IPS-18a (cell line): ENCODE measurements at regions not wholly inside any gene's neighbourhood (a gene's known extent, or its start where the extent isn't known, plus 50 kb on each side); places are given as distances from the start of the nearest gene placed in this dataset.
"Not testable (repeated sequence)": the region's sequence is repeated elsewhere in the genome, so short reads cannot be mapped to it uniquely, and the experiment has no call there.

Experiments
- H3K27ac ChIP-seq: one replicate; pipeline ENCODE4 v1.5.1; 2013; ENCODE audit warnings: low read length
- H3K27me3 ChIP-seq: one replicate; pipeline ENCODE4 v1.6.1; 2013; ENCODE audit warnings: mild to moderate bottlenecking, low read length; ENCODE audit not compliant: control insufficient read depth, insufficient read depth
- H3K36me3 ChIP-seq: one replicate; pipeline ENCODE4 v1.6.1; 2013; ENCODE audit warnings: low read depth, low read length; ENCODE audit not compliant: control insufficient read depth
- H3K4me1 ChIP-seq: one replicate; pipeline ENCODE4 v1.6.1; 2013; ENCODE audit warnings: low read depth, low read length; ENCODE audit not compliant: control insufficient read depth
- H3K4me3 ChIP-seq: one replicate; pipeline ENCODE4 v1.5.1; 2013; ENCODE audit warnings: low read length
- H3K9ac ChIP-seq: one replicate; pipeline ENCODE4 v1.6.1; 2013; ENCODE audit warnings: mild to moderate bottlenecking, low read length, moderate library complexity
- H3K9me3 ChIP-seq: one replicate; pipeline ENCODE4 v1.6.1; 2013; ENCODE audit warnings: low read depth, low read length; ENCODE audit not compliant: control insufficient read depth

DNA sequence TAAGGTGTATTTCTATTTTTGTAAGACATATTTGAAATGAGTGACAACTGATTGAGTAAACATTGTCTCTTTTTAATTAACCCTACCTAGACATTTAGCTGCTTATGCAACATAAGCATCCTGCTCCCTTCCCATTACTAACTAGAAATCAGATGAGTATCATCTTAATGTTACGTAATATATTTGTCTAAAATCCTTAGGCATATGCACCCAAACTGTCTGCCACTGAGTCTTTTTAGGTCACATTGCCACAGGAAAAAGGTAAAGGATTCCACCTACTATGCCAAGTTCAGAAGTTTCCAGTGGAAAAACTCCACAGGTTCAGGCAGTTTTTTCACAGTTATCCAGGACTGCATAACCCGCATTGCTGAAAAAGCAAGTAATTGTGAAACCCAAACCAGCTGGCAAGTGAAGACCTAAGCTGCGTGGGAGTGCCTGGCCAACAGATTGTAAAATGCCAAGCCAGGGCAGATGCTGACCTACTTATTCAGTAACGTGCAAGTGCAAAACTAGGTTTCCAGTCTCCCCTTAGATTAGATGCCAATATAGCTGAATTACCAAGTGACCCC, 983.7 kb downstream of the GATA3 start:
- H3K4me3 ChIP-seq = no peak overlapping the region
- H3K36me3 ChIP-seq = no peaks in the 10 kb centered on the region
- no peak overlapping the region for H3K9ac ChIP-seq
- no peaks in the 10 kb centered on the region for H3K4me1 ChIP-seq
- no peaks in the 10 kb centered on the region for H3K27me3 ChIP-seq
- H3K9me3 ChIP-seq = no peaks in the 10 kb centered on the region
- no peak overlapping the region for H3K27ac ChIP-seq

DNA sequence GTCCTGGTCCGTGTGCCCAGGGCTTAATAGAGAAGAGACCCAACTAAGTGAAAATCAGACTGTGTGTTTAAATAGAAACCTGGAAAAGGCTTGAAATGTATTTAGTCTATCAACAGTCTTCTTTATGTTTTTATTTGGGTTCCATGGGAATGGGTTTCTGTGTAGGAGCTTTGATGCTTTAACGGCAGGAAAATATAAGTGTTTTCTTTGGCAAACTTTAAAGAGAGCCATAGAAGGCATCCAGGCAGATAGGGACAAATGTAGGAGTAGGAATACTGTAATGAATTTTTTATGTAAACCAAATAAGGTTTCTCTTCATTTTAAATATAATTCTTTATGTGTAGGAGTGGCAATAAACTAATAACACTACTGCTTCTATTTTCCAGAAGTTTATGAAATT, 989.0 kb downstream of the GATA3 start:
- Histone ChIP-seq H3K9ac (no peak overlapping the region), H3K4me1 (no peaks in the 10 kb centered on the region), H3K27me3 (no peaks in the 10 kb centered on the region), H3K9me3 (peaks cover 8% of the 10 kb centered on the region), H3K4me3 (no peak overlapping the region), H3K27ac (no peak overlapping the region), H3K36me3 (no peaks in the 10 kb centered on the region)

DNA sequence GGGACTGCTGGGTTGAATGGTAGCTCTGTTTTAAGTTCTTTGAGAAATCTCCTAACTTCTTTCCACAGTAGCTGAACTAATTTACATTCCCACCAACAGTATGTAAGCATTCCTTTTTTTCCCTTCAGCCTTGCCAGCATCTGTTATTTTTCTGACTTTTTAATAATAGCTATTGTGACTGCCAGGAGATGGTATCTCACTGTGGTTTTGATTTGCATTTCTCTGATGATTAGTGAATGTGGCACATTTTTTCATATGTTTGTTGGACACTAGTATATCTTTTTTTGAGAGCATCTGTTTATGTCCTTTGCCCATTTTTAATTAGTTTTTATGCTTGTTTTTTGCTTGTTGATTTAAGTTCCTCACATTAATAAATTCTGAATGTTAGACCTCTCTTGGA, 990.8 kb downstream of the GATA3 start:
- H3K27ac ChIP-seq = no peak overlapping the region
- no peak overlapping the region for H3K9ac ChIP-seq
- H3K4me3 ChIP-seq = no peak overlapping the region
- H3K4me1 ChIP-seq = no peaks in the 10 kb centered on the region
- H3K9me3 ChIP-seq = peaks cover 8% of the 10 kb centered on the region
- H3K27me3 ChIP-seq = no peaks in the 10 kb centered on the region
- no peaks in the 10 kb centered on the region for H3K36me3 ChIP-seq

DNA sequence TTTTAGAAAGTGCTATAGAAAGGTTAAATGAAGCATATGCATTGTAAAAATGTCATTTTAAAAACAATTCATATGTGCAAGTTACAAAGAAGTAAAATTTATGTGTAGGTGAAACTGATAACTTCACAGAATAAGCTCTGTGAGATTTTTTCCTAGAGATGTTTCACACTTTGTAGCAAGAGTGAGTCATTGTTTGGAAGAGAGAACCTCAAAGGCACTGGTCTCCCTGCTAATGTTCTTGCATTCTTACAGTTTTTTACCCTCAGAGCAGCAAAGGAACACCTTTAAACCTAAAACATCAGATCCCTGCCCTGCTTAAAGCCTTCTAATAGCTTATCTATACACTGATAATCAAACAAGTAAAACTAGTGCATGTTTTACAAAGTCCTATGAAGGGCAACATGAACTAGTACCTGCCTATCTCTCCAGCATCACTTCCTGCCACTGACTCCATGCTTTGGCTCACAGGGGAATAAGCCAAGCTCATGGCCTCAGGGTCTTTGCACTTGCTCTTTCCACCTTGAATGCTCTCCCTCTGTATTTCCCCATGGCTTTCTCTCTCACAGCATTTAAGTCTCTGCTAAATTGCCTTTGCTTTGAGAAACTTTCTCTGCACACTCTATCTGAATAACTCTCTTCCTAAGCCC, 997.0 kb downstream of the GATA3 start:
- Histone ChIP-seq H3K27ac (no peak overlapping the region), H3K4me3 (no peak overlapping the region), H3K9me3 (no peaks in the 10 kb centered on the region)

DNA sequence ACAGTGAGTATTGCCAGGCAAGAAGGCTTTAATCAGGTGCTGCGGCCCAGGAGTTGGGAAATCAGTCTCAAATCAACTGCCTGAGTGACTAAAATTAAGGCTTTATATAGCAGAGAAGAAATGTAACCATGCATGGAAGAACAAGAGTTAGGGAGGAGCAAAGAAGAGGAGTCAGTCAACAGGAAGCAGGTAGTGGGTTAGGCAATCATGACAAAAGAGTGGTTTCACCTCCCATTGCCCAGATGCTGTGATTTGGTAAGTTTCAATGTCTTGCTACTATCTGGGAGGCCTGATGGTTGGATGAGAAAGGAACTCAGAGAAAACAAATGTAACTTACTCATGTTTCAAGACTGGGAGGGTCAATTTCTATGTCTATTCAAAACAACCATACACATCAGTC, 998.3 kb downstream of the GATA3 start:
- Histone ChIP-seq H3K9ac (no peak overlapping the region), H3K36me3 (no peaks in the 10 kb centered on the region), H3K4me1 (no peaks in the 10 kb centered on the region), H3K9me3 (no peaks in the 10 kb centered on the region), H3K27ac (no peak overlapping the region), H3K4me3 (no peak overlapping the region), H3K27me3 (no peaks in the 10 kb centered on the region)

More for the DNA sequence above, 997.0 kb downstream of the GATA3 start:
- Histone ChIP-seq H3K9ac (no peak overlapping the region), H3K4me1 (no peaks in the 10 kb centered on the region), H3K36me3 (no peaks in the 10 kb centered on the region), H3K27me3 (no peaks in the 10 kb centered on the region)

DNA sequence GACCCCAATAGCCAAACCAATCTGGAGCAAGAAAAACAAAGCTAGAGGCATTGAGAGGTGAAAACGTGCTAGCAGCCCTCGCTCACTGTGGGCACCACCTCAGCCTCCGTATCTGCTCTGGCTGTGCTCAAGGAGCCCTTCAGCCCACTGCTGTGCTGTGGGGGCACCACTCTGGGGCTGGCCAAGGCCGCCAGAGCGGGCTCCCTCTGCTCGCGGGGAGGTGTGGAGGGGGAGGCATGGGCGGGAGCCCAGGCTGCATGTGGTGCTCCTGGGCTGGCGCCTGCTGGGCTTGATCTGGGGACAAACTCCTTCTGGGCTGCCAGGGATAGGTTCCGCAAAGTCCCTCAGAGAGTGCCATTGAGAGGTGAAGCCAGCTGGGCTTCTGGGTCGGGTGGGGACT, 1002.0 kb downstream of the GATA3 start:
- no peak overlapping the region for H3K4me3 ChIP-seq
- H3K36me3 ChIP-seq = no peaks in the 10 kb centered on the region
- H3K27ac ChIP-seq = no peak overlapping the region
- no peaks in the 10 kb centered on the region for H3K27me3 ChIP-seq
- H3K4me1 ChIP-seq = no peaks in the 10 kb centered on the region
- H3K9ac ChIP-seq = no peak overlapping the region
- H3K9me3 ChIP-seq = no peaks in the 10 kb centered on the region

DNA sequence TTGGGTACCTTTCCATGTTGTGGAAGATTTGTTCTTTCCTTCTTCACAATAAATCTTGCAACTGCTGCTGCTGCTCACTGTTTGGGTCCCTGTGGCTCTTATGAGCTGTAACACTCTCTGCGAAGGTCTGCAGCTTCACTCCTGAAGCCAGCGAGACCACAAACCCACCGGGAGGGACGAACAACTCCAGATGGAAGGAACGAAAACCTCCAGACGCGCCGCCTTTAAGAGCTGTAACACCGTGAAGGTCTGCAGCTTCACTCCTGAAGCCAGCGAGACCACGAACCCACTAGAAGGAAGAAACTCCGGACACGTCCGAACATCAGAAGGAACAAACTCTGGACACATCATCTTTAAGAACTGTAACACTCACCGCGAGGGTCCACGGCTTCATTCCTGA, 1002.8 kb downstream of the GATA3 start:
- not testable (repeated sequence) for H3K36me3 ChIP-seq, H3K9ac ChIP-seq, H3K9me3 ChIP-seq, H3K27me3 ChIP-seq, H3K4me3 ChIP-seq, H3K27ac ChIP-seq, H3K4me1 ChIP-seq

DNA sequence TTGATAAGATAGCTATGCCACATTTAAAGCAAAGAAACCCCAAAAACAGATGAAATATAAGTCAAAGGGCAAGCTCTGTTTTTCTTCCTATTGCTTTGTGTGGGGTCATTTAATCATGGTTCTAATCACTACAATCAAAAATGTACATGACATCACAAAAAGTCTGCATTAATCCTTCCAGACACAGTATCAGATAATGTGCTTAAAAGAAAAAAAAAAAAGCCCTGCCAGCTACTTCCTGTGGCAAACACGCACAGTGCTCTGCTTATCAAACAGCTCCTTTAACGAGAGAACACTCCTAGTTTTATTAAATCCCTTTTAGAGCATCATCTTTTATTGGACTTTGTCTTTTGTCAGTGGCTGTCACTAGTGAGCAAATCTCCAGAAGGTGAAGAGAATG, 1005.8 kb downstream of the GATA3 start:
- Histone ChIP-seq H3K27ac (no peak overlapping the region), H3K9ac (no peak overlapping the region), H3K4me1 (no peaks in the 10 kb centered on the region), H3K4me3 (no peak overlapping the region), H3K27me3 (no peaks in the 10 kb centered on the region), H3K36me3 (no peaks in the 10 kb centered on the region), H3K9me3 (no peaks in the 10 kb centered on the region)

DNA sequence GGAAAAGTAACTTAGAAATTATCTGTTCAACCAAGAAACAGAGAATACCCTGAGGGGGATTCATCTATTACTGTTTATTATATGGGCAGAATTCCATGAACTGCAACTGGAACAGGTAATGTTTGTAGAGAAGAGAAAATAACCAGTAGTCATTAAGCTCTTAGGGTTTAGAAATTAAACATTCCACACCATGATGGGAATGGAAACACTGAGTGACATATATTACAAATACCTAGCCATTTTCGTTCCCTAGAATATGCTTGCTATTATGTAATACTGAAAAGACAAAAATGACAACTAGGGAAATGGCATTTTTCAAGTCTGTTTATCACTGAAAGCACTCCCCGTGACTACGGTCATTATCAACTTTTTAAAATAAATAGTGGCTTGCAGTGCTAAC, 1007.4 kb downstream of the GATA3 start:
- H3K9me3 ChIP-seq = no peaks in the 10 kb centered on the region
- H3K9ac ChIP-seq = no peak overlapping the region
- no peak overlapping the region for H3K27ac ChIP-seq
- no peaks in the 10 kb centered on the region for H3K4me1 ChIP-seq
- no peaks in the 10 kb centered on the region for H3K36me3 ChIP-seq
- H3K4me3 ChIP-seq = no peak overlapping the region
- no peaks in the 10 kb centered on the region for H3K27me3 ChIP-seq

DNA sequence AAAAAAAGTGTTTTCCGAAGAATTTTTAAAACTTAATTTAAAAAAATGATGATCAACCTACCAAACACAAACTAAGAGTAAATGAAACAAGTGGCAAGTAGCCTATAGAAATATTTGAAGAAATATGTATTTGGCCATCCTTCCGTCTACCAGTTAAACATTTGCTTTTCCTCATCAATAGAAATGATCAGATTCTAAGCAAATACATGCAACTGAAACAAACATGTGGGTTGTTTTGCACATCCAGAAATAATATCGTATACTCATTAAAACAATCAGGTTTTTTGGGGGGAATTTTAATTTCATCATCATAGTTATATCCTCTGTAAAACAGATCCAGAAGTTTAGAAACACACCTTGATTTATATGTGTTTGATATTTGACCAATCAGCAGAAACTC, 1011.7 kb downstream of the GATA3 start:
- Histone ChIP-seq H3K9ac (no peak overlapping the region), H3K9me3 (no peaks in the 10 kb centered on the region), H3K36me3 (no peaks in the 10 kb centered on the region), H3K27me3 (no peaks in the 10 kb centered on the region), H3K4me3 (no peak overlapping the region), H3K4me1 (no peaks in the 10 kb centered on the region), H3K27ac (no peak overlapping the region)

DNA sequence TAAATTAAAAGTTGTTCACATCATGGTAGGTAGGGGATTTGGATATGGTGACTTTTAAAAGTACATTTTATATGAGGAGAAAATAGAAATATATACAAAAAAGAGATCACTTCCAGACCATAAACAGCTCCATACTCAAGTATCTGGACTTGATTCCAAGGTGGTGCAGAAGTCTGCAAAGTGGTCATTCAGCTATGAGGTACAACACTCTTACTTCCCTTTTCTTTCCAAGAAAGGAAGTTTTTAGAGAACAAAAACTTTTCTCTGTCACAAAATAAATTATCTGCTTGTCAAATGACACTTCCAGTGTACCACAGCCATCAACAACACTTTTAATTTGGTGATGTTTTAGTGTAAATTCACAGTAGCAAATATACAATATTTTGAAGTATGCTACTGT, 1013.5 kb downstream of the GATA3 start:
- Histone ChIP-seq H3K27me3 (no peaks in the 10 kb centered on the region), H3K27ac (no peak overlapping the region), H3K36me3 (no peaks in the 10 kb centered on the region), H3K9ac (no peak overlapping the region), H3K9me3 (no peaks in the 10 kb centered on the region), H3K4me1 (no peaks in the 10 kb centered on the region), H3K4me3 (no peak overlapping the region)

DNA sequence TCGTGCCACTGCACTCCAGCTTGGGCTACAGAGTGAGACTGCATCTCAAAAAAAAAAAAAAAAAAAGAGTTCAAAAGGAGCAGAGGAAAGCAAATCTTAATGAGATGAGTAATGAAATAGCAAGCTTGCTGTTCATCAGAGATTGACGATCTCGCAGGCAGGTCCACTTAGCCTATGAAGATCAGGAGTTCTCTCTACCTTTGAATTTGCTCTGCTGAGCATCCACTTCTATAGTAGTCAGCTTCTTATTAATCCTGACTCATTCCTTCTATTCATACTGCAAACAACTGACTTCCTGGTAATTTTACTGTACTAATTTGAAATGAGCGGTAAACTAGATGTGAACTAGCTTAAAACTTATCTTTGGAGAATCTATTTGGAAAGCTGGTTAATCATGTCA, 1014.6 kb downstream of the GATA3 start:
- Histone ChIP-seq H3K4me3 (no peak overlapping the region), H3K27me3 (no peaks in the 10 kb centered on the region), H3K9ac (no peak overlapping the region), H3K27ac (no peak overlapping the region), H3K9me3 (no peaks in the 10 kb centered on the region), H3K4me1 (no peaks in the 10 kb centered on the region), H3K36me3 (no peaks in the 10 kb centered on the region)
